SU-DHL-6 (cell line): ENCODE measurements at regions not wholly inside any gene's neighbourhood (a gene's known extent, or its start where the extent isn't known, plus 50 kb on each side); places are given as distances from the start of the nearest gene placed in this dataset.
"Not testable (repeated sequence)": the region's sequence is repeated elsewhere in the genome, so short reads cannot be mapped to it uniquely, and the experiment has no call there.

Source experiments
- H2AFZ ChIP-seq: fragments of 200-600 bp; sonication (generic); 2 replicates; pipeline ENCODE4 v1.6.1; 2014; ENCODE audit warnings: low read depth, mild to moderate bottlenecking, moderate library complexity, mixed read lengths, antibody characterized with exemption, low read length; ENCODE audit not compliant: severe bottlenecking
- H3F3A ChIP-seq: fragments of 200-600 bp; shearing (Covaris generic); 2 replicates; pipeline ENCODE4 v1.6.0; 2016; ENCODE audit warnings: antibody characterized with exemption, mild to moderate bottlenecking; ENCODE audit not compliant: insufficient read depth
- H3K27ac ChIP-seq: fragments of 200-600 bp; sonication (generic); 2 replicates; pipeline ENCODE4 v1.5.1; 2016; ENCODE audit warnings: low read depth, mild to moderate bottlenecking, low read length, moderate library complexity, mixed read lengths
- H3K27me3 ChIP-seq: fragments of 200-600 bp; sonication (generic), shearing (Covaris generic); 2 replicates; pipeline ENCODE4 v1.6.0; 2014; ENCODE audit warnings: mild to moderate bottlenecking, low read length
- H3K36me3 ChIP-seq: fragments of 200-600 bp; sonication (generic); 2 replicates; pipeline ENCODE4 v1.6.1; 2014; ENCODE audit warnings: mild to moderate bottlenecking, low read length, mixed read lengths
- H3K4me2 ChIP-seq: fragments of 300-600, 200-600 bp; shearing (Covaris generic), sonication (generic); 2 replicates; pipeline ENCODE4 v1.6.0; 2014; ENCODE audit warnings: low read length, low read depth, mild to moderate bottlenecking; ENCODE audit not compliant: poor library complexity, severe bottlenecking
- H3K4me3 ChIP-seq: fragments of 200-600 bp; sonication (generic); 2 replicates; pipeline ENCODE4 v1.5.1; 2014; ENCODE audit warnings: antibody characterized with exemption, low read length, mild to moderate bottlenecking, mixed read lengths; ENCODE audit not compliant: insufficient read depth, poor library complexity, severe bottlenecking
- H3K79me2 ChIP-seq: fragments of 200-600 bp; sonication (generic); 2 replicates; pipeline ENCODE4 v1.6.1; 2014; ENCODE audit warnings: mild to moderate bottlenecking, low read length, moderate library complexity; ENCODE audit not compliant: insufficient read depth
- H3K9ac ChIP-seq: fragments of 200-600 bp; sonication (generic); 2 replicates; pipeline ENCODE4 v1.7.0; 2014; ENCODE audit warnings: mild to moderate bottlenecking, low read length
- H3K9me2 ChIP-seq: fragments of 200-600 bp; sonication (generic); replicated peaks from 2 replicates; pipeline ENCODE4 v1.6.1; 2014; ENCODE audit warnings: low read length; ENCODE audit not compliant: insufficient read depth
- H3K9me3 ChIP-seq: fragments of 200-600 bp; sonication (generic); 2 replicates; pipeline ENCODE4 v1.6.1; 2014; ENCODE audit warnings: low read length, mixed read lengths; ENCODE audit not compliant: insufficient read depth
- H4K20me1 ChIP-seq: fragments of 200-600 bp; sonication (generic); 2 replicates; pipeline ENCODE4 v1.6.1; 2014; ENCODE audit warnings: low read depth, mild to moderate bottlenecking, antibody characterized with exemption, low read length, moderate library complexity, mixed read lengths
- CTCF ChIP-seq: fragments of 200-600 bp; sonication (generic); IDR thresholded peaks from one replicate; pipeline ENCODE4 v1.5.1; 2017; ENCODE audit warnings: antibody characterized with exemption, mild to moderate bottlenecking, low read length, moderate library complexity; ENCODE audit not compliant: insufficient read depth, poor library complexity, severe bottlenecking
- EZH2phosphoT487 ChIP-seq: fragments of 200-600 bp; sonication (generic), shearing (Covaris generic); conservative IDR thresholded peaks from 2 replicates; pipeline ENCODE4 v1.6.1; 2018; ENCODE audit warnings: mild to moderate bottlenecking, antibody characterized with exemption, low read length, moderate library complexity, mixed read lengths

- Histone ChIP-seq H3K9ac (no peak overlapping the region), H3K4me2 (no peak overlapping the region), H3K27me3 (no peaks in the 10 kb centered on the region), H3F3A (no peaks in the 10 kb centered on the region), H4K20me1 (no peaks in the 10 kb centered on the region), H3K9me3 (no peaks in the 10 kb centered on the region; the same call in 1 of the 2 replicates), H3K9me2 (no peaks in the 10 kb centered on the region), H3K79me2 (no peaks in the 10 kb centered on the region), H3K36me3 (no peaks in the 10 kb centered on the region), H2AFZ (no peak overlapping the region), H3K27ac (no peak overlapping the region), H3K4me3 (no peak overlapping the region)
- TF ChIP-seq EZH2phosphoT487 (no peak), CTCF (no peak)
Observed at GRCh38 chr2:8609357-8609811, 72.5 kb upstream of the ID2 start.

GRCh38 chr2:8610775-8611174 is 71.1 kb upstream of the ID2 start:
- H3K36me3 ChIP-seq, H3K4me3 ChIP-seq, H3K9ac ChIP-seq, H4K20me1 ChIP-seq, H2AFZ ChIP-seq, H3K9me3 ChIP-seq, H3F3A ChIP-seq, H3K27me3 ChIP-seq, H3K9me2 ChIP-seq, H3K4me2 ChIP-seq, H3K27ac ChIP-seq, H3K79me2 ChIP-seq: not testable (repeated sequence)

GRCh38 chr2:8611246-8611645 is 70.6 kb upstream of the ID2 start:
- no peaks in the 10 kb centered on the region; the same call in 1 of the 2 replicates for H3K9me3 ChIP-seq
- TF ChIP-seq EZH2phosphoT487 (no peak), CTCF (no peak)
- no peaks in the 10 kb centered on the region for H3K36me3 ChIP-seq
- H3F3A ChIP-seq = no peaks in the 10 kb centered on the region
- no peak overlapping the region for H3K9ac ChIP-seq
- H3K27ac ChIP-seq = no peak overlapping the region
- no peaks in the 10 kb centered on the region for H4K20me1 ChIP-seq
- H3K9me2 ChIP-seq = no peaks in the 10 kb centered on the region
- H3K79me2 ChIP-seq = no peaks in the 10 kb centered on the region
- H3K4me2 ChIP-seq = no peak overlapping the region
- H2AFZ ChIP-seq = no peak overlapping the region
- no peaks in the 10 kb centered on the region for H3K27me3 ChIP-seq
- H3K4me3 ChIP-seq = no peak overlapping the region

GRCh38 chr2:8611700-8612099 is 70.2 kb upstream of the ID2 start:
- no peaks in the 10 kb centered on the region for H4K20me1 ChIP-seq
- no peak overlapping the region for H3K9ac ChIP-seq
- no peak overlapping the region for H3K27ac ChIP-seq
- H3K79me2 ChIP-seq = no peaks in the 10 kb centered on the region
- H3K9me2 ChIP-seq = no peaks in the 10 kb centered on the region
- no peak overlapping the region for H3K4me3 ChIP-seq
- no peak overlapping the region for H3K4me2 ChIP-seq
- no peaks in the 10 kb centered on the region for H3F3A ChIP-seq
- no peaks in the 10 kb centered on the region for H3K27me3 ChIP-seq
- H2AFZ ChIP-seq = no peak overlapping the region
- TF ChIP-seq CTCF (no peak), EZH2phosphoT487 (no peak)
- H3K36me3 ChIP-seq = no peaks in the 10 kb centered on the region
- H3K9me3 ChIP-seq = no peaks in the 10 kb centered on the region; the same call in 1 of the 2 replicates
